WERI-Rb-1 (cell line): ENCODE measurements at regions not wholly inside any gene's neighbourhood (a gene's known extent, or its start where the extent isn't known, plus 50 kb on each side); places are given as distances from the start of the nearest gene placed in this dataset.
"Not testable (repeated sequence)": the region's sequence is repeated elsewhere in the genome, so short reads cannot be mapped to it uniquely, and the experiment has no call there.

ENCODE experiments used
- DNase-seq: peaks from one replicate; pipeline ENCODE4 v3.0.0-alpha.2; 2020
- H3K27ac ChIP-seq: fragments of 250-450 bp; sonication (Bioruptor Pico); 2 replicates; pipeline ENCODE4 v1.5.1; 2020; ENCODE audit warnings: mild to moderate bottlenecking, moderate library complexity
- H3K27me3 ChIP-seq: fragments of 250-450 bp; sonication (Bioruptor Pico); 2 replicates; pipeline ENCODE4 v1.5.1; 2021; ENCODE audit warnings: mild to moderate bottlenecking, low read depth, moderate library complexity; ENCODE audit not compliant: insufficient read depth, severe bottlenecking
- H3K36me3 ChIP-seq: fragments of 250-450 bp; sonication (Bioruptor Pico); 2 replicates; pipeline ENCODE4 v1.5.1; 2020; ENCODE audit warnings: mild to moderate bottlenecking, moderate library complexity
- H3K4me3 ChIP-seq: 2 replicates; pipeline ENCODE4 v1.5.1; 2011; ENCODE audit warnings: low read depth, mild to moderate bottlenecking, control low read depth, low read length
- H3K9me3 ChIP-seq: fragments of 250-450 bp; sonication (Bioruptor Pico); 2 replicates; pipeline ENCODE4 v1.5.1; 2021; ENCODE audit warnings: mild to moderate bottlenecking, moderate library complexity; ENCODE audit not compliant: severe bottlenecking
- TF ChIP-seq, protein P1 (sequence below): IDR thresholded peaks from 2 replicates; pipeline ENCODE4 v1.5.1; 2011; ENCODE audit warnings: low read depth, mild to moderate bottlenecking, control low read depth, inconsistent platforms, low read length

DNA sequence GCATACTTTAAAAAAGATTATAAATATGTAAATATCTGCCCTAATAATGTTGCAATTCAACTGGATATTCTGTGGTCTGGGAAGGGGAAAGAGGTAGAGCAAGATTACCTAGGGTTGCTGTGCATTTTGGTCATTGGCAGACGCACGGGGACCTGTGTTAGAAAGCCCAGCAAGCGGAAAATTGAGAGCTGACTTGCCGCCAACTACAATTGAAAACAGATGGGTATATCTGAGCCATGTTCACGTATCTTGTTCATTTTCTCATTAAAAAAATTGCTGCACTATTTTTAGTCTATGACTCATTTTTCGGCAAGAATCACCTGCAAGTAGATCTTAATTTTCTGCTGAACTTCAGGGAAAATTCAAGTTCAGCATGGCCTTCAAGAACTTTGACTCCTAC lies 308.5 kb upstream of the TMTC4 start:
- Histone ChIP-seq H3K27ac (no peak overlapping the region), H3K4me3 (no peak overlapping the region), H3K27me3 (peaks cover 4% of the 10 kb centered on the region), H3K9me3 (peaks cover 6% of the 10 kb centered on the region), H3K36me3 (no peaks in the 10 kb centered on the region)
- DNase-seq, result no peak
- TF ChIP-seq, protein P1, sequence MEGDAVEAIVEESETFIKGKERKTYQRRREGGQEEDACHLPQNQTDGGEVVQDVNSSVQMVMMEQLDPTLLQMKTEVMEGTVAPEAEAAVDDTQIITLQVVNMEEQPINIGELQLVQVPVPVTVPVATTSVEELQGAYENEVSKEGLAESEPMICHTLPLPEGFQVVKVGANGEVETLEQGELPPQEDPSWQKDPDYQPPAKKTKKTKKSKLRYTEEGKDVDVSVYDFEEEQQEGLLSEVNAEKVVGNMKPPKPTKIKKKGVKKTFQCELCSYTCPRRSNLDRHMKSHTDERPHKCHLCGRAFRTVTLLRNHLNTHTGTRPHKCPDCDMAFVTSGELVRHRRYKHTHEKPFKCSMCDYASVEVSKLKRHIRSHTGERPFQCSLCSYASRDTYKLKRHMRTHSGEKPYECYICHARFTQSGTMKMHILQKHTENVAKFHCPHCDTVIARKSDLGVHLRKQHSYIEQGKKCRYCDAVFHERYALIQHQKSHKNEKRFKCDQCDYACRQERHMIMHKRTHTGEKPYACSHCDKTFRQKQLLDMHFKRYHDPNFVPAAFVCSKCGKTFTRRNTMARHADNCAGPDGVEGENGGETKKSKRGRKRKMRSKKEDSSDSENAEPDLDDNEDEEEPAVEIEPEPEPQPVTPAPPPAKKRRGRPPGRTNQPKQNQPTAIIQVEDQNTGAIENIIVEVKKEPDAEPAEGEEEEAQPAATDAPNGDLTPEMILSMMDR, result no peak

DNA sequence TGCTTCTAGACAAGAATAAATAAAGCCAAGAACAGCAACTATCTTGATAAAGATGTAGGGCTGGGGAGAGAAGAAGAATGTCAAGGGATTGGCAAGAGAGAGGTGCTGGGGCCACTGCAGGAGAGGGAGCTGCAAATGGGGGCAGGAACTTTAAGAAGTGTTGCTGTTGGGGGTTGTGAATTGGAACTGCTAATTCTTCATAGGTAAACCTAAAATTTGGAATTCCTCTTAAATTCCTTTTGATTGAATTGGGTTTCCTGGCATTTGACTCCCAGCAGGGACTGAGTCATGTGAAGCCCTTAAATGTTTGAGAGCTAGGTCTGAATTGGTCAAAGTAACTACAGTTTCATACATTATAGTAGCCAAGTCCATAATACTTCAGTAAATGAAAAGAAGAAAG lies 305.6 kb upstream of the TMTC4 start:
- no peak for DNase-seq
- Histone ChIP-seq H3K4me3 (no peak overlapping the region), H3K27me3 (peaks cover 4% of the 10 kb centered on the region), H3K36me3 (no peaks in the 10 kb centered on the region), H3K9me3 (no peaks in the 10 kb centered on the region), H3K27ac (no peak overlapping the region)
- TF ChIP-seq, protein P1, result no peak

DNA sequence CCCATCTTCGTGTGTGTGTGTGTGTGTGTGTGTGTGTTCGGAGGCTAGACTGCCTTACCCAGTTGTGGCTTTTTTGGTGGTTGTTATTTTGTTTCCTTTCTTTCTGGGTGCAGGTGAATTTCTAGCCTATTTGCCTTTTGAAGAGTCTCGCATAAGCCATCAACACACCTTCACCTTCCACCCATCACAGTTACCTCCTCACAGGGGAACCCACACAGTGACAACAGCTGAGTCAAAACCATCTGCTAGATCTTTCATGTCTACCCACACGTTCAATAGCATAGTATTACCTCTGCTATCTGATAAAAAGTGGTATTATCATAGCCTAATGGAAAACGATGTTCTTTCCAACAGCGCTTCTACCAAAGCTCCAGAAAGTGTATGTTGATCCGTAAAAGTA lies 303.2 kb upstream of the TMTC4 start:
- no peak for DNase-seq
- Histone ChIP-seq H3K36me3 (no peaks in the 10 kb centered on the region), H3K27ac (no peak overlapping the region), H3K9me3 (no peaks in the 10 kb centered on the region), H3K4me3 (no peak overlapping the region), H3K27me3 (peaks cover 4% of the 10 kb centered on the region)
- TF ChIP-seq, protein P1, result no peak

DNA sequence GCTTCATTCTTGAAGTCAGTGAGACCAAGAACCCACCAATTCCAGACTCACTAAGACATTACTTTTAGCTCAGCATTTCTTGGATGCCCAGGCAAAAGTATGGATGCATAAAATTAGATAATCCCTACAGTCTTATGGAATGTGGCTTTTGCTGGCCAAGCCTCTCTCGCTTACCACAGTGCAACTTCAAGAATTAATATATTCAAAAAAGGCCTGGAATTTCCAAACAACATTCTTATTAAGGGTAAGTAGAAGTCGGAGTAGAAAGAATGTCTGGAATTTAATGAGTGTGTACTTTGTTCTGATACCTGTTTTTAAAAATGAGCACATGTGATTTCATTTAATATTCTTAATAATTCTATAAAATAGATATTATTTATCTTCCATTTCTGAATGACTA lies 302.4 kb upstream of the TMTC4 start:
- H3K36me3 ChIP-seq, result no peaks in the 10 kb centered on the region
- peaks cover 4% of the 10 kb centered on the region for H3K27me3 ChIP-seq
- TF ChIP-seq, protein P1, result no peak
- H3K9me3 ChIP-seq, result peaks cover 7% of the 10 kb centered on the region
- H3K4me3 ChIP-seq, result no peak overlapping the region
- no peak for DNase-seq
- no peak overlapping the region for H3K27ac ChIP-seq

DNA sequence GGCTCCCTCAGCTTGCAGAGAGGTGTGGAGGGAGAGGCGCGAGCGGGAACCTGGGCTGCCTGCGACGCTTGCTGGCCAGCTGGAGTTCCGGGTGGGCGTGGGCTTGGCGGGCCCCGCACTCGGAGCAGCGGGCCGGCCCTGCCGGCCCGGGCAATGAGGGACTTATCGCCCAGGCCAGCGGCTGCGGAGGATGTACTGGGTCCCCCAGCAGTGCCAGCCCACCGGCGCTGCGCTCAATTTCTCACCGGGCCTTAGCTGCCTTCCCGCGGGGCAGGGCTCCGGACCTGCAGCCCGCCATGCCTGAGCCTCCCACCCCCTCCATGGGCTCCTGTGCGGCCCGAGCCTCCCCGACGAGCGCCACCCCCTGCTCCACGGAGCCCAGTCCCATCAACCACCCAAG lies 301.1 kb upstream of the TMTC4 start:
- not testable (repeated sequence) for DNase-seq, H3K27me3 ChIP-seq, H3K36me3 ChIP-seq, H3K27ac ChIP-seq, H3K4me3 ChIP-seq
- peaks cover 15% of the 10 kb centered on the region for H3K9me3 ChIP-seq

DNA sequence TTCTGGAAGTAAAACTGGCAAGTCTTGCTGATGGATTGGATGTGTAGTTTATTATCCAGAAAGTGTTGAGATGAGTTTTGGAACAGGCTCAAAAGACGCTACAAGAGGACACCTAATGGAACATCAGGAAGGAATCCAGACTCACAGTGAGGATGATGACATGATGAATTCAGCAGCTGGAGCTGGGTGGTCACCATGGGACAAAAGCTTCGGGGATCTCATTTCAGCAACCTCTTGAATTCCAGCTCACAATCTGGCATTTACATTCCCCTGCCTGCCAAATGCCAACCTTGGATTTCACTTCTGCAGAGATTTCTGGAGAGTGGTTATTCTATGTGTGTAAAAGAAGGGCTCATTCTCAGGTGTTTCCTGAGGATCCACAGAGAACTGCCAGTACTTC lies 288.0 kb upstream of the TMTC4 start:
- Histone ChIP-seq H3K27me3 (no peaks in the 10 kb centered on the region), H3K4me3 (no peak overlapping the region), H3K27ac (no peak overlapping the region), H3K36me3 (no peaks in the 10 kb centered on the region), H3K9me3 (peaks cover 8% of the 10 kb centered on the region)
- TF ChIP-seq, protein P1, result no peak
- DNase-seq, result no peak
